KOPT-K1 (cell line): ENCODE measurements at regions not wholly inside any gene's neighbourhood (a gene's known extent, or its start where the extent isn't known, plus 50 kb on each side); places are given as distances from the start of the nearest gene placed in this dataset.
"Not testable (repeated sequence)": the region's sequence is repeated elsewhere in the genome, so short reads cannot be mapped to it uniquely, and the experiment has no call there.

Experiments
- H3K27ac ChIP-seq: fragments of 200-600 bp; sonication (generic); 2 replicates; pipeline ENCODE4 v1.5.1; 2016; ENCODE audit warnings: antibody characterized with exemption, mild to moderate bottlenecking, low read depth, low read length; ENCODE audit not compliant: poor library complexity, severe bottlenecking
- H3K36me3 ChIP-seq: fragments of 200-600 bp; sonication (generic); 2 replicates; pipeline ENCODE4 v1.5.1; 2017; ENCODE audit warnings: antibody characterized with exemption, mild to moderate bottlenecking, low read length, moderate library complexity; ENCODE audit not compliant: insufficient read depth
- H3K9me3 ChIP-seq: fragments of 200-600 bp; sonication (generic); 2 replicates; pipeline ENCODE4 v1.5.1; 2017; ENCODE audit warnings: antibody characterized with exemption, low read length, mild to moderate bottlenecking; ENCODE audit not compliant: insufficient read depth, poor library complexity, severe bottlenecking

- H3K36me3 ChIP-seq, result no peaks in the 10 kb centered on the region
- no peak overlapping the region for H3K27ac ChIP-seq
- no peaks in the 10 kb centered on the region for H3K9me3 ChIP-seq
Measured at GRCh38 chr12:75798136-75798926, 233.2 kb downstream of the PHLDA1 start.

- no peaks in the 10 kb centered on the region for H3K36me3 ChIP-seq
- no peak overlapping the region for H3K27ac ChIP-seq
- H3K9me3 ChIP-seq, result no peaks in the 10 kb centered on the region
Measured at GRCh38 chr12:75795125-75795524, 236.5 kb downstream of the PHLDA1 start.

GRCh38 chr12:75792687-75793086 is 238.9 kb downstream of the PHLDA1 start:
- Histone ChIP-seq H3K9me3 (no peaks in the 10 kb centered on the region), H3K27ac (no peak overlapping the region), H3K36me3 (no peaks in the 10 kb centered on the region)

GRCh38 chr12:75790219-75790618 is 241.4 kb downstream of the PHLDA1 start:
- H3K9me3 ChIP-seq, result no peaks in the 10 kb centered on the region
- H3K27ac ChIP-seq, result no peak overlapping the region
- H3K36me3 ChIP-seq, result no peaks in the 10 kb centered on the region

- not testable (repeated sequence) for H3K27ac ChIP-seq
Measured at GRCh38 chr12:75787146-75787545, 244.4 kb downstream of the PHLDA1 start.

GRCh38 chr12:75786070-75786469 is 245.5 kb downstream of the PHLDA1 start:
- H3K9me3 ChIP-seq, result no peaks in the 10 kb centered on the region
- no peaks in the 10 kb centered on the region for H3K36me3 ChIP-seq
- no peak overlapping the region for H3K27ac ChIP-seq

More at GRCh38 chr12:75787146-75787545, 244.4 kb downstream of the PHLDA1 start:
- H3K9me3 ChIP-seq, H3K36me3 ChIP-seq: not testable (repeated sequence)

GRCh38 chr12:75784591-75784990 is 247.0 kb downstream of the PHLDA1 start:
- H3K36me3 ChIP-seq, result no peaks in the 10 kb centered on the region
- H3K27ac ChIP-seq, result peak overlapping the region; percentile 55
- no peaks in the 10 kb centered on the region for H3K9me3 ChIP-seq

GRCh38 chr12:75783093-75783877 is 248.3 kb downstream of the PHLDA1 start:
- Histone ChIP-seq H3K27ac (no peak overlapping the region), H3K9me3 (no peaks in the 10 kb centered on the region), H3K36me3 (no peaks in the 10 kb centered on the region)

GRCh38 chr12:75782069-75782581 is 249.5 kb downstream of the PHLDA1 start:
- Histone ChIP-seq H3K36me3 (no peaks in the 10 kb centered on the region), H3K27ac (no peak overlapping the region), H3K9me3 (no peaks in the 10 kb centered on the region)

- Histone ChIP-seq H3K9me3 (no peaks in the 10 kb centered on the region), H3K36me3 (no peaks in the 10 kb centered on the region), H3K27ac (no peak overlapping the region)
Measured at GRCh38 chr12:75781532-75782046, 250.0 kb downstream of the PHLDA1 start.

- Histone ChIP-seq H3K9me3 (no peaks in the 10 kb centered on the region), H3K27ac (no peak overlapping the region), H3K36me3 (no peaks in the 10 kb centered on the region)
Measured at GRCh38 chr12:75779891-75780496, 251.6 kb downstream of the PHLDA1 start.

GRCh38 chr12:75774261-75775052 is 257.1 kb downstream of the PHLDA1 start:
- H3K9me3 ChIP-seq, result no peaks in the 10 kb centered on the region
- H3K27ac ChIP-seq, result no peak overlapping the region
- H3K36me3 ChIP-seq, result no peaks in the 10 kb centered on the region

- Histone ChIP-seq H3K27ac (no peak overlapping the region), H3K9me3 (no peaks in the 10 kb centered on the region), H3K36me3 (no peaks in the 10 kb centered on the region)
Measured at GRCh38 chr12:75773377-75773776, 258.2 kb downstream of the PHLDA1 start.

- H3K27ac ChIP-seq, result no peak overlapping the region
- H3K9me3 ChIP-seq, result no peaks in the 10 kb centered on the region
- no peaks in the 10 kb centered on the region for H3K36me3 ChIP-seq
Measured at GRCh38 chr12:75771023-75771422, 259.6 kb upstream of the KRR1 start.
